ENCODE measurements at regions not wholly inside any gene's neighbourhood (a gene's known extent, or its start where the extent isn't known, plus 50 kb on each side); places are given as distances from the start of the nearest gene placed in this dataset.

GRCh38 chr20:7492257-7492656 lies 448.0 kb downstream of the HAO1 start:
- TF ChIP-seq CTCF (IDR thresholded peaks at IDR 0.05; ENCODE audit: insufficient read depth, low read length, poor library complexity, severe bottlenecking) (no peak), EZH2phosphoT487 (conservative IDR thresholded peaks at IDR 0.05; ENCODE audit: low read length) (no peak)
